KMS-11 (cell line): ENCODE measurements at regions not wholly inside any gene's neighbourhood (a gene's known extent, or its start where the extent isn't known, plus 50 kb on each side); places are given as distances from the start of the nearest gene placed in this dataset.

ENCODE experiments used
- H2AFZ ChIP-seq: fragments of 200-600 bp; sonication (generic); 2 replicates; pipeline ENCODE4 v1.6.1; 2016; ENCODE audit warnings: antibody characterized with exemption, mixed run types, low read depth
- H3K27ac ChIP-seq: fragments of 200-600 bp; sonication (generic); 2 replicates; pipeline ENCODE4 v1.6.1; 2016; ENCODE audit warnings: mild to moderate bottlenecking, mixed run types
- H3K27me3 ChIP-seq: fragments of 200-600 bp; sonication (generic); 2 replicates; pipeline ENCODE4 v1.6.1; 2017; ENCODE audit warnings: mild to moderate bottlenecking, low read depth, mixed run types, moderate library complexity; ENCODE audit not compliant: insufficient read depth
- H3K36me3 ChIP-seq: fragments of 200-600 bp; sonication (generic); 2 replicates; pipeline ENCODE4 v1.6.1; 2017; ENCODE audit warnings: mild to moderate bottlenecking, mixed run types; ENCODE audit not compliant: insufficient read depth
- H3K4me1 ChIP-seq: fragments of 200-600 bp; sonication (generic); 2 replicates; pipeline ENCODE4 v1.6.1; 2016; ENCODE audit warnings: mild to moderate bottlenecking, low read depth, mixed run types; ENCODE audit not compliant: poor library complexity, severe bottlenecking
- H3K4me2 ChIP-seq: fragments of 200-600 bp; sonication (generic); 2 replicates; pipeline ENCODE4 v1.7.0; 2016; ENCODE audit warnings: mild to moderate bottlenecking, mixed run types
- H3K4me3 ChIP-seq: fragments of 200-600 bp; sonication (generic); IDR thresholded peaks from 2 replicates; pipeline ENCODE4 v1.6.1; 2017; ENCODE audit warnings: low read depth, low read length, mixed read lengths; ENCODE audit not compliant: insufficient read depth
- H3K79me2 ChIP-seq: fragments of 200-600 bp; sonication (generic); 2 replicates; pipeline ENCODE4 v1.6.1; 2016; ENCODE audit warnings: low read depth, mixed run types; ENCODE audit not compliant: insufficient read depth
- H3K9ac ChIP-seq: fragments of 200-600 bp; sonication (generic); 2 replicates; pipeline ENCODE4 v1.6.1; 2016; ENCODE audit warnings: mild to moderate bottlenecking, mixed run types
- H4K20me1 ChIP-seq: fragments of 200-600 bp; sonication (generic); 2 replicates; pipeline ENCODE4 v1.6.1; 2016; ENCODE audit warnings: mild to moderate bottlenecking, mixed run types; ENCODE audit not compliant: insufficient read depth
- CTCF ChIP-seq: fragments of 200-600 bp; sonication (generic); conservative IDR thresholded peaks from 2 replicates; pipeline ENCODE4 v1.6.1; 2017; ENCODE audit warnings: low read depth, mild to moderate bottlenecking, antibody characterized with exemption, low read length, moderate library complexity, mixed read lengths

- Histone ChIP-seq H3K27me3 (no peaks in the 10 kb centered on the region), H3K4me2 (no peak overlapping the region), H3K4me3 (no peak overlapping the region), H3K4me1 (no peaks in the 10 kb centered on the region), H3K27ac (no peak overlapping the region), H3K36me3 (no peaks in the 10 kb centered on the region), H3K9ac (no peak overlapping the region), H4K20me1 (no peaks in the 10 kb centered on the region), H3K79me2 (no peaks in the 10 kb centered on the region), H2AFZ (no peak overlapping the region)
- no peak for TF ChIP-seq CTCF
Observed at GRCh38 chr11:106329273-106330018, 252.0 kb downstream of the AASDHPPT start.

- H3K79me2 ChIP-seq = no peaks in the 10 kb centered on the region
- no peak overlapping the region for H2AFZ ChIP-seq
- H3K36me3 ChIP-seq = no peaks in the 10 kb centered on the region
- no peaks in the 10 kb centered on the region for H3K4me1 ChIP-seq
- H3K27ac ChIP-seq = no peak overlapping the region
- no peak overlapping the region for H3K4me3 ChIP-seq
- H3K27me3 ChIP-seq = no peaks in the 10 kb centered on the region
- no peaks in the 10 kb centered on the region for H4K20me1 ChIP-seq
- no peak for TF ChIP-seq CTCF
- no peak overlapping the region for H3K4me2 ChIP-seq
- H3K9ac ChIP-seq = no peak overlapping the region
Observed at GRCh38 chr11:106331176-106331575, 253.7 kb downstream of the AASDHPPT start.

GRCh38 chr11:106333678-106334077 lies 256.2 kb downstream of the AASDHPPT start:
- no peak overlapping the region for H2AFZ ChIP-seq
- no peaks in the 10 kb centered on the region for H3K4me1 ChIP-seq
- no peaks in the 10 kb centered on the region for H3K79me2 ChIP-seq
- H3K36me3 ChIP-seq = no peaks in the 10 kb centered on the region
- no peaks in the 10 kb centered on the region for H3K27me3 ChIP-seq
- H3K9ac ChIP-seq = no peak overlapping the region
- H3K4me2 ChIP-seq = no peak overlapping the region
- TF ChIP-seq CTCF = no peak
- no peak overlapping the region for H3K4me3 ChIP-seq
- no peak overlapping the region for H3K27ac ChIP-seq
- no peaks in the 10 kb centered on the region for H4K20me1 ChIP-seq

GRCh38 chr11:106344394-106344793 lies 266.9 kb downstream of the AASDHPPT start:
- H3K36me3 ChIP-seq = no peaks in the 10 kb centered on the region
- no peaks in the 10 kb centered on the region for H3K4me1 ChIP-seq
- H3K4me3 ChIP-seq = no peak overlapping the region
- no peak overlapping the region for H3K4me2 ChIP-seq
- no peaks in the 10 kb centered on the region for H3K27me3 ChIP-seq
- H4K20me1 ChIP-seq = no peaks in the 10 kb centered on the region
- H2AFZ ChIP-seq = no peak overlapping the region
- H3K27ac ChIP-seq = no peak overlapping the region
- H3K79me2 ChIP-seq = no peaks in the 10 kb centered on the region
- no peak for TF ChIP-seq CTCF
- no peak overlapping the region for H3K9ac ChIP-seq
